Smooth muscle cell (in vitro differentiated cells): ENCODE measurements at regions not wholly inside any gene's neighbourhood (a gene's known extent, or its start where the extent isn't known, plus 50 kb on each side); places are given as distances from the start of the nearest gene placed in this dataset.

Source experiments
- DNase-seq: peaks from one replicate; lab custom pipeline; 2025; ENCODE audit not compliant: unreplicated experiment; lab: John Stamatoyannopoulos, UW
- H2AFZ ChIP-seq: fragments of 200-600 bp; sonication (generic); 2 replicates; pipeline ENCODE4 v1.6.0; 2016; ENCODE audit warnings: antibody characterized with exemption, low read depth, mild to moderate bottlenecking
- H3F3A ChIP-seq: fragments of 200-600 bp; sonication (generic); 2 replicates; pipeline ENCODE4 v1.6.0; 2017; ENCODE audit warnings: antibody characterized with exemption, low read depth
- H3K27ac ChIP-seq: fragments of 200-600 bp; sonication (generic); 2 replicates; pipeline ENCODE4 v1.5.1; 2016; ENCODE audit warnings: low read depth, mild to moderate bottlenecking
- H3K27me3 ChIP-seq: fragments of 200-600 bp; sonication (generic); 2 replicates; pipeline ENCODE4 v1.6.1; 2016; ENCODE audit warnings: low read depth, mild to moderate bottlenecking
- H3K36me3 ChIP-seq: fragments of 200-600 bp; sonication (generic); 2 replicates; pipeline ENCODE4 v1.5.1; 2016; ENCODE audit warnings: low read depth
- H3K4me1 ChIP-seq: fragments of 200-600 bp; sonication (generic); 2 replicates; pipeline ENCODE4 v1.5.1; 2016; ENCODE audit warnings: low read depth
- H3K4me2 ChIP-seq: fragments of 200-600 bp; sonication (generic); 2 replicates; pipeline ENCODE4 v1.6.0; 2016; ENCODE audit warnings: mild to moderate bottlenecking
- H3K4me3 ChIP-seq: fragments of 200-600 bp; sonication (generic); 2 replicates; pipeline ENCODE4 v1.5.1; 2016; ENCODE audit warnings: mild to moderate bottlenecking
- H3K79me2 ChIP-seq: fragments of 200-600 bp; sonication (generic); 2 replicates; pipeline ENCODE4 v1.6.0; 2016; ENCODE audit warnings: low read depth, mild to moderate bottlenecking
- H3K9ac ChIP-seq: fragments of 200-600 bp; sonication (generic); 2 replicates; pipeline ENCODE4 v1.6.0; 2016; ENCODE audit warnings: low read depth
- H3K9me3 ChIP-seq: fragments of 200-600 bp; sonication (generic); replicated peaks from 2 replicates; pipeline ENCODE4 v1.5.1; 2016; ENCODE audit warnings: low read depth
- H4K20me1 ChIP-seq: fragments of 200-600 bp; sonication (generic); 2 replicates; pipeline ENCODE4 v1.6.0; 2016; ENCODE audit warnings: low read depth
- CTCF ChIP-seq: fragments of 200-600 bp; sonication (generic); IDR thresholded peaks from 2 replicates; pipeline ENCODE4 v1.5.1; 2017; ENCODE audit warnings: borderline replicate concordance, mild to moderate bottlenecking, antibody characterized with exemption; ENCODE audit not compliant: insufficient read depth, poor library complexity, severe bottlenecking
- WGBS: methylation state at CpG from one replicate; pipeline ENCODE4 v1.1.7; 2016; ENCODE audit warnings: low lambda C conversion rate; 5-methylcytosine and 5-hydroxymethylcytosine counted together

- no peak for TF ChIP-seq CTCF
Observed at GRCh38 chr18:1575084-1575483, 670.4 kb downstream of the ADCYAP1 start.

GRCh38 chr18:1578505-1578904 lies 673.8 kb downstream of the ADCYAP1 start:
- no peaks in the 10 kb centered on the region for H4K20me1 ChIP-seq
- no peaks in the 10 kb centered on the region for H3K4me1 ChIP-seq
- H3K4me2 ChIP-seq = no peak overlapping the region
- no peaks in the 10 kb centered on the region for H3K9me3 ChIP-seq
- no peaks in the 10 kb centered on the region for H3K79me2 ChIP-seq
- H3K27ac ChIP-seq = no peak overlapping the region
- 92% methylated on average over 6 of the region's 6 CpGs for WGBS
- H2AFZ ChIP-seq = no peak overlapping the region
- TF ChIP-seq CTCF = no peak
- no peak overlapping the region for H3K4me3 ChIP-seq
- H3K36me3 ChIP-seq = no peaks in the 10 kb centered on the region
- no peaks in the 10 kb centered on the region for H3F3A ChIP-seq
- DNase-seq = no peak
- no peak overlapping the region for H3K9ac ChIP-seq
- H3K27me3 ChIP-seq = peaks cover 7% of the 10 kb centered on the region

More at GRCh38 chr18:1575084-1575483, 670.4 kb downstream of the ADCYAP1 start:
- Histone ChIP-seq H3K4me1 (no peaks in the 10 kb centered on the region), H3F3A (no peaks in the 10 kb centered on the region), H3K27ac (no peak overlapping the region), H3K9me3 (no peaks in the 10 kb centered on the region), H3K27me3 (no peaks in the 10 kb centered on the region), H3K9ac (no peak overlapping the region), H3K79me2 (no peaks in the 10 kb centered on the region), H2AFZ (no peak overlapping the region), H3K36me3 (no peaks in the 10 kb centered on the region), H3K4me3 (no peak overlapping the region), H4K20me1 (no peaks in the 10 kb centered on the region), H3K4me2 (no peak overlapping the region)
- no peak for DNase-seq
- 83% methylated on average over 3 of the region's 3 CpGs for WGBS

- DNase-seq = no peak
- peaks cover 25% of the 10 kb centered on the region for H3K27me3 ChIP-seq
- TF ChIP-seq CTCF = no peak
- no peak overlapping the region for H3K4me3 ChIP-seq
- 79% methylated on average over 1 of the region's 1 CpG for WGBS
- H3K9me3 ChIP-seq = no peaks in the 10 kb centered on the region
- no peaks in the 10 kb centered on the region for H4K20me1 ChIP-seq
- H3K36me3 ChIP-seq = no peaks in the 10 kb centered on the region
- no peaks in the 10 kb centered on the region for H3K4me1 ChIP-seq
- no peak overlapping the region for H3K27ac ChIP-seq
- H3K4me2 ChIP-seq = no peak overlapping the region
- H3F3A ChIP-seq = no peaks in the 10 kb centered on the region
- no peaks in the 10 kb centered on the region for H3K79me2 ChIP-seq
- no peak overlapping the region for H2AFZ ChIP-seq
- H3K9ac ChIP-seq = no peak overlapping the region
Observed at GRCh38 chr18:1581581-1581980, 676.9 kb downstream of the ADCYAP1 start.

GRCh38 chr18:1585881-1586488 lies 681.3 kb downstream of the ADCYAP1 start:
- Histone ChIP-seq H3K36me3 (no peaks in the 10 kb centered on the region), H3K79me2 (no peaks in the 10 kb centered on the region), H2AFZ (peak overlapping the region; percentile 49), H3F3A (no peaks in the 10 kb centered on the region), H3K27me3 (peaks cover 26% of the 10 kb centered on the region), H3K4me2 (peak overlapping the region; percentile 72), H3K9me3 (no peaks in the 10 kb centered on the region), H3K9ac (no peak overlapping the region), H3K4me1 (no peaks in the 10 kb centered on the region), H4K20me1 (no peaks in the 10 kb centered on the region), H3K4me3 (no peak overlapping the region), H3K27ac (no peak overlapping the region)
- no peak for DNase-seq
- WGBS = 10% methylated on average over 7 of the region's 7 CpGs
- TF ChIP-seq CTCF = peak; percentile 60
